ENCODE measurements at regions not wholly inside any gene's neighbourhood (a gene's known extent, or its start where the extent isn't known, plus 50 kb on each side); places are given as distances from the start of the nearest gene placed in this dataset.
"Not testable (repeated sequence)": the region's sequence is repeated elsewhere in the genome, so short reads cannot be mapped to it uniquely, and the experiment has no call there.

- Histone ChIP-seq H3K9ac (ENCODE audit: low read depth, low read length) (no peak overlapping the region), H3K9me3 (ENCODE audit: insufficient read depth, low read depth, low read length) (no peaks in the 10 kb centered on the region), H3K27me3 (ENCODE audit: insufficient read depth, low read length) (no peaks in the 10 kb centered on the region), H3K4me1 (ENCODE audit: insufficient read depth, low read length) (no peaks in the 10 kb centered on the region), H3K4me3 (ENCODE audit: low read length) (no peak overlapping the region), H3K27ac (ENCODE audit: low read length) (no peak overlapping the region), H3K36me3 (ENCODE audit: insufficient read depth, low read depth, low read length) (no peaks in the 10 kb centered on the region)
Observed at GRCh38 chr18:10249270-10249669, 205.2 kb upstream of the APCDD1 start.

- no peak overlapping the region for H3K9ac ChIP-seq (ENCODE audit: low read depth, low read length)
- no peak overlapping the region for H3K27ac ChIP-seq (ENCODE audit: low read length)
- no peak overlapping the region for H3K4me3 ChIP-seq (ENCODE audit: low read length)
- no peaks in the 10 kb centered on the region for H3K36me3 ChIP-seq (ENCODE audit: insufficient read depth, low read depth, low read length)
- no peaks in the 10 kb centered on the region for H3K27me3 ChIP-seq (ENCODE audit: insufficient read depth, low read length)
- H3K4me1 ChIP-seq (ENCODE audit: insufficient read depth, low read length) = no peaks in the 10 kb centered on the region
- no peaks in the 10 kb centered on the region for H3K9me3 ChIP-seq (ENCODE audit: insufficient read depth, low read depth, low read length)
Observed at GRCh38 chr18:10249801-10250200, 204.6 kb upstream of the APCDD1 start.

- H3K9me3 ChIP-seq (ENCODE audit: insufficient read depth, low read depth, low read length) = no peaks in the 10 kb centered on the region
Observed at GRCh38 chr18:10252494-10252893, 201.9 kb upstream of the APCDD1 start.

GRCh38 chr18:10252952-10253705 is 201.3 kb upstream of the APCDD1 start:
- Histone ChIP-seq H3K4me1 (ENCODE audit: insufficient read depth, low read length) (no peaks in the 10 kb centered on the region), H3K4me3 (ENCODE audit: low read length) (no peak overlapping the region), H3K9me3 (ENCODE audit: insufficient read depth, low read depth, low read length) (no peaks in the 10 kb centered on the region), H3K27ac (ENCODE audit: low read length) (no peak overlapping the region), H3K36me3 (ENCODE audit: insufficient read depth, low read depth, low read length) (no peaks in the 10 kb centered on the region), H3K27me3 (ENCODE audit: insufficient read depth, low read length) (no peaks in the 10 kb centered on the region), H3K9ac (ENCODE audit: low read depth, low read length) (no peak overlapping the region)

More at GRCh38 chr18:10252494-10252893, 201.9 kb upstream of the APCDD1 start:
- H3K27ac ChIP-seq (ENCODE audit: low read length) = no peak overlapping the region
- no peak overlapping the region for H3K9ac ChIP-seq (ENCODE audit: low read depth, low read length)
- no peaks in the 10 kb centered on the region for H3K36me3 ChIP-seq (ENCODE audit: insufficient read depth, low read depth, low read length)
- no peaks in the 10 kb centered on the region for H3K27me3 ChIP-seq (ENCODE audit: insufficient read depth, low read length)
- H3K4me1 ChIP-seq (ENCODE audit: insufficient read depth, low read length) = no peaks in the 10 kb centered on the region
- no peak overlapping the region for H3K4me3 ChIP-seq (ENCODE audit: low read length)

- not testable (repeated sequence) for H3K27ac ChIP-seq (ENCODE audit: low read length); H3K36me3 ChIP-seq (ENCODE audit: insufficient read depth, low read depth, low read length); H3K9me3 ChIP-seq (ENCODE audit: insufficient read depth, low read depth, low read length); H3K9ac ChIP-seq (ENCODE audit: low read depth, low read length); H3K27me3 ChIP-seq (ENCODE audit: insufficient read depth, low read length); H3K4me3 ChIP-seq (ENCODE audit: low read length); H3K4me1 ChIP-seq (ENCODE audit: insufficient read depth, low read length)
Observed at GRCh38 chr18:10256276-10256675, 198.2 kb upstream of the APCDD1 start.

- H3K36me3 ChIP-seq (ENCODE audit: insufficient read depth, low read depth, low read length) = no peaks in the 10 kb centered on the region
- H3K4me3 ChIP-seq (ENCODE audit: low read length) = no peak overlapping the region
- H3K4me1 ChIP-seq (ENCODE audit: insufficient read depth, low read length) = no peaks in the 10 kb centered on the region
- H3K27ac ChIP-seq (ENCODE audit: low read length) = no peak overlapping the region
- no peak overlapping the region for H3K9ac ChIP-seq (ENCODE audit: low read depth, low read length)
- H3K27me3 ChIP-seq (ENCODE audit: insufficient read depth, low read length) = no peaks in the 10 kb centered on the region
- H3K9me3 ChIP-seq (ENCODE audit: insufficient read depth, low read depth, low read length) = no peaks in the 10 kb centered on the region
Observed at GRCh38 chr18:10258836-10259474, 195.5 kb upstream of the APCDD1 start.

- Histone ChIP-seq H3K36me3 (ENCODE audit: insufficient read depth, low read depth, low read length) (no peaks in the 10 kb centered on the region), H3K9ac (ENCODE audit: low read depth, low read length) (no peak overlapping the region), H3K4me1 (ENCODE audit: insufficient read depth, low read length) (no peaks in the 10 kb centered on the region), H3K27me3 (ENCODE audit: insufficient read depth, low read length) (no peaks in the 10 kb centered on the region), H3K27ac (ENCODE audit: low read length) (no peak overlapping the region), H3K4me3 (ENCODE audit: low read length) (no peak overlapping the region), H3K9me3 (ENCODE audit: insufficient read depth, low read depth, low read length) (no peaks in the 10 kb centered on the region)
Observed at GRCh38 chr18:10259901-10260300, 194.5 kb upstream of the APCDD1 start.

GRCh38 chr18:10261344-10262276 is 192.8 kb upstream of the APCDD1 start:
- H3K4me1 ChIP-seq (ENCODE audit: insufficient read depth, low read length) = no peaks in the 10 kb centered on the region
- no peaks in the 10 kb centered on the region for H3K9me3 ChIP-seq (ENCODE audit: insufficient read depth, low read depth, low read length)

GRCh38 chr18:10262566-10262965 is 191.9 kb upstream of the APCDD1 start:
- H3K36me3 ChIP-seq (ENCODE audit: insufficient read depth, low read depth, low read length) = no peaks in the 10 kb centered on the region
- no peak overlapping the region for H3K9ac ChIP-seq (ENCODE audit: low read depth, low read length)
- no peaks in the 10 kb centered on the region for H3K27me3 ChIP-seq (ENCODE audit: insufficient read depth, low read length)
- H3K27ac ChIP-seq (ENCODE audit: low read length) = no peak overlapping the region
- H3K9me3 ChIP-seq (ENCODE audit: insufficient read depth, low read depth, low read length) = no peaks in the 10 kb centered on the region
- no peak overlapping the region for H3K4me3 ChIP-seq (ENCODE audit: low read length)
- H3K4me1 ChIP-seq (ENCODE audit: insufficient read depth, low read length) = no peaks in the 10 kb centered on the region

More at GRCh38 chr18:10261344-10262276, 192.8 kb upstream of the APCDD1 start:
- no peak overlapping the region for H3K9ac ChIP-seq (ENCODE audit: low read depth, low read length)
- H3K27ac ChIP-seq (ENCODE audit: low read length) = no peak overlapping the region
- no peaks in the 10 kb centered on the region for H3K36me3 ChIP-seq (ENCODE audit: insufficient read depth, low read depth, low read length)
- no peaks in the 10 kb centered on the region for H3K27me3 ChIP-seq (ENCODE audit: insufficient read depth, low read length)
- no peak overlapping the region for H3K4me3 ChIP-seq (ENCODE audit: low read length)

- Histone ChIP-seq H3K36me3 (ENCODE audit: insufficient read depth, low read depth, low read length) (no peaks in the 10 kb centered on the region), H3K9me3 (ENCODE audit: insufficient read depth, low read depth, low read length) (no peaks in the 10 kb centered on the region), H3K27me3 (ENCODE audit: insufficient read depth, low read length) (no peaks in the 10 kb centered on the region), H3K4me1 (ENCODE audit: insufficient read depth, low read length) (no peaks in the 10 kb centered on the region), H3K4me3 (ENCODE audit: low read length) (no peak overlapping the region), H3K9ac (ENCODE audit: low read depth, low read length) (no peak overlapping the region), H3K27ac (ENCODE audit: low read length) (no peak overlapping the region)
Observed at GRCh38 chr18:10264260-10264659, 190.2 kb upstream of the APCDD1 start.

GRCh38 chr18:10265560-10266333 is 188.7 kb upstream of the APCDD1 start:
- no peaks in the 10 kb centered on the region for H3K4me1 ChIP-seq (ENCODE audit: insufficient read depth, low read length)
- H3K36me3 ChIP-seq (ENCODE audit: insufficient read depth, low read depth, low read length) = no peaks in the 10 kb centered on the region
- H3K27me3 ChIP-seq (ENCODE audit: insufficient read depth, low read length) = no peaks in the 10 kb centered on the region
- H3K9me3 ChIP-seq (ENCODE audit: insufficient read depth, low read depth, low read length) = no peaks in the 10 kb centered on the region
- no peak overlapping the region for H3K9ac ChIP-seq (ENCODE audit: low read depth, low read length)
- H3K4me3 ChIP-seq (ENCODE audit: low read length) = no peak overlapping the region
- no peak overlapping the region for H3K27ac ChIP-seq (ENCODE audit: low read length)

Measured in iPS-20b (cell line).